ENCODE measurements at regions not wholly inside any gene's neighbourhood (a gene's known extent, or its start where the extent isn't known, plus 50 kb on each side); places are given as distances from the start of the nearest gene placed in this dataset.
"Not testable (repeated sequence)": the region's sequence is repeated elsewhere in the genome, so short reads cannot be mapped to it uniquely, and the experiment has no call there.

- DNase-seq (ENCODE audit: low read depth in 1 of 2, low spot score in 1 of 2), result no peak
- in situ Hi-C loops (cut with HindIII; ENCODE audit: low pct_unique_long_range_greater_than_20kb, low sequenced_read_pairs), result no loop called here
- no peak for TF ChIP-seq JUND (IDR thresholded peaks at IDR 0.05; ENCODE audit: low read depth)
Observed at GRCh38 chr5:127192836-127193338, 97.7 kb upstream of the MEGF10 start.

GRCh38 chr5:127196042-127196441 is 94.6 kb upstream of the MEGF10 start:
- DNase-seq (ENCODE audit: low read depth in 1 of 2, low spot score in 1 of 2), result no peak
- in situ Hi-C loops (cut with HindIII; ENCODE audit: low pct_unique_long_range_greater_than_20kb, low sequenced_read_pairs), result no loop called here
- TF ChIP-seq JUND (IDR thresholded peaks at IDR 0.05; ENCODE audit: low read depth), result no peak

GRCh38 chr5:127197402-127198167 is 93.0 kb upstream of the MEGF10 start:
- peak in 1 of 2 experiments; percentile 45 for DNase-seq (ENCODE audit: low read depth in 1 of 2, low spot score in 1 of 2)
- in situ Hi-C loops (cut with HindIII; ENCODE audit: low pct_unique_long_range_greater_than_20kb, low sequenced_read_pairs), result not testable (repeated sequence)

- in situ Hi-C loops (cut with HindIII; ENCODE audit: low pct_unique_long_range_greater_than_20kb, low sequenced_read_pairs); DNase-seq (ENCODE audit: low read depth in 1 of 2, low spot score in 1 of 2): not testable (repeated sequence)
Observed at GRCh38 chr5:127202738-127203137, 87.9 kb upstream of the MEGF10 start.

GRCh38 chr5:127203818-127204217 is 86.8 kb upstream of the MEGF10 start:
- no peak for TF ChIP-seq JUND (IDR thresholded peaks at IDR 0.05; ENCODE audit: low read depth)
- in situ Hi-C loops (cut with HindIII; ENCODE audit: low pct_unique_long_range_greater_than_20kb, low sequenced_read_pairs), result no loop called here
- no peak for DNase-seq (ENCODE audit: low read depth in 1 of 2, low spot score in 1 of 2)

GRCh38 chr5:127205147-127205546 is 85.4 kb upstream of the MEGF10 start:
- no peak for TF ChIP-seq JUND (IDR thresholded peaks at IDR 0.05; ENCODE audit: low read depth)
- no peak for DNase-seq (ENCODE audit: low read depth in 1 of 2, low spot score in 1 of 2)
- in situ Hi-C loops (cut with HindIII; ENCODE audit: low pct_unique_long_range_greater_than_20kb, low sequenced_read_pairs), result no loop called here

GRCh38 chr5:127206320-127207113 is 84.1 kb upstream of the MEGF10 start:
- no peak for TF ChIP-seq JUND (IDR thresholded peaks at IDR 0.05; ENCODE audit: low read depth)
- in situ Hi-C loops (cut with HindIII; ENCODE audit: low pct_unique_long_range_greater_than_20kb, low sequenced_read_pairs), result no loop called here
- DNase-seq (ENCODE audit: low read depth in 1 of 2, low spot score in 1 of 2), result peak in 1 of 2 experiments; percentile 38

- DNase-seq (ENCODE audit: low read depth in 1 of 2, low spot score in 1 of 2), result no peak
- no peak for TF ChIP-seq JUND (IDR thresholded peaks at IDR 0.05; ENCODE audit: low read depth)
- in situ Hi-C loops (cut with HindIII; ENCODE audit: low pct_unique_long_range_greater_than_20kb, low sequenced_read_pairs), result no loop called here
Observed at GRCh38 chr5:127210042-127210441, 80.6 kb upstream of the MEGF10 start.

- in situ Hi-C loops (cut with HindIII; ENCODE audit: low pct_unique_long_range_greater_than_20kb, low sequenced_read_pairs), result no loop called here
- no peak for TF ChIP-seq JUND (IDR thresholded peaks at IDR 0.05; ENCODE audit: low read depth)
Observed at GRCh38 chr5:127213231-127213630, 77.4 kb upstream of the MEGF10 start.

GRCh38 chr5:127216143-127216542 is 74.5 kb upstream of the MEGF10 start:
- in situ Hi-C loops (cut with HindIII; ENCODE audit: low pct_unique_long_range_greater_than_20kb, low sequenced_read_pairs), result no loop called here
- TF ChIP-seq JUND (IDR thresholded peaks at IDR 0.05; ENCODE audit: low read depth), result no peak
- no peak for DNase-seq (ENCODE audit: low read depth in 1 of 2, low spot score in 1 of 2)

More at GRCh38 chr5:127213231-127213630, 77.4 kb upstream of the MEGF10 start:
- DNase-seq (ENCODE audit: low read depth in 1 of 2, low spot score in 1 of 2), result no peak

- in situ Hi-C loops (cut with HindIII; ENCODE audit: low pct_unique_long_range_greater_than_20kb, low sequenced_read_pairs), result no loop called here
- no peak for TF ChIP-seq JUND (IDR thresholded peaks at IDR 0.05; ENCODE audit: low read depth)
- DNase-seq (ENCODE audit: low read depth in 1 of 2, low spot score in 1 of 2), result no peak
Observed at GRCh38 chr5:127216898-127217675, 73.5 kb upstream of the MEGF10 start.

- in situ Hi-C loops (cut with HindIII; ENCODE audit: low pct_unique_long_range_greater_than_20kb, low sequenced_read_pairs); DNase-seq (ENCODE audit: low read depth in 1 of 2, low spot score in 1 of 2): not testable (repeated sequence)
Observed at GRCh38 chr5:127221936-127222335, 68.7 kb upstream of the MEGF10 start.

GRCh38 chr5:127222571-127223156 is 67.9 kb upstream of the MEGF10 start:
- DNase-seq (ENCODE audit: low read depth in 1 of 2, low spot score in 1 of 2); in situ Hi-C loops (cut with HindIII; ENCODE audit: low pct_unique_long_range_greater_than_20kb, low sequenced_read_pairs): not testable (repeated sequence)
